ENCODE measurements at regions not wholly inside any gene's neighbourhood (a gene's known extent, or its start where the extent isn't known, plus 50 kb on each side); places are given as distances from the start of the nearest gene placed in this dataset.
"Not testable (repeated sequence)": the region's sequence is repeated elsewhere in the genome, so short reads cannot be mapped to it uniquely, and the experiment has no call there.

DNA sequence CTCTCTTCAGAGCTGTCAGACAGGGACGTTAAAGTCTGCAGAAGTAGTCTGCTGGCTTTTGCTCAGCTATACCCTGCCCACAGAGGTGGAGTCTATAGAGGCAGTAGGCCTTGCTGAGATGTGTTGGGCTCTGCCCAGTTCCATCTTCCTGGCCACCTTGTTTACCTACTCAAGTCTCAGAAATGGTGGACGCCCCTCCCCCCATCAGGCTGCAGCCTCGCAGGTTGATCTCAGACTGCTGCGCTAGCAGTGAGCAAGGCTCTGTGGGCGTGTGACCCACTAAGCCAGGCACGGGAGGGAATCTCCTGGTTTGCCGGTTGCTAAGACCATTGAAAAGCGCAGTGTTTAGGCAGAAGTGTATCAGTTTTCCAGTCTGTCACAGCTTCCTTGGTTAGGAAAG is 305.0 kb downstream of the BCKDHB start (continued):
- no peak for TF ChIP-seq SP1 (IDR thresholded peaks at IDR 0.05; ENCODE audit: low read depth, low read length)
- TF ChIP-seq SIX5 (IDR thresholded peaks at IDR 0.05; ENCODE audit: low read depth, low read length), result no peak

DNA sequence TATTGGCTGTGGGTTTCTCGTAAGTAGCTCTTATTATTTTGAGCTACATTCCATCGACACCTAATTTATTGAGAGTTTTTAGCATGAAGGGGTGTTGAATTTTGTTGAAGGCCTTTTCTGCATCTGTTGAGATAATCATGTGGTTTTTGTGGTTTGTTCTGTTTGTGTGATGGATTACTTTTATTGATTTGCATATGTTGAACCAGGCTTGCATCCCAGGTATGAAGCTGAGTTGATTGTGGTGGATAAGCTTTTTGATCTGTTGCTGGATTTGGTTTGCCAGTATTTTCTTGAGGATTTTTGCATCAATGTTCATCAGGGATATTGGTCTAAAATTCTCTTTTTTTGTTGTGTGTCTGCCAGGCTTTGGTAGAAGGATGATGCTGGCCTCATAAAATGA is 301.5 kb downstream of the BCKDHB start:
- H3K4me1 ChIP-seq (replicated peaks in 1 of 4; ENCODE audit: control insufficient read depth in 3 of 4, insufficient read depth in 4 of 4, low read length in 3 of 4); DNase-seq (ENCODE audit: low read depth in 1 of 2, low spot score in 2 of 2); H3K27ac ChIP-seq (ENCODE audit: low read depth, low read length); H3K4me2 ChIP-seq (ENCODE audit: insufficient read depth in 1 of 2, low read depth in 2 of 2, low read length in 2 of 2); H3K23ac ChIP-seq (ENCODE audit: insufficient read length); H3K18ac ChIP-seq (ENCODE audit: extremely low read depth, low read length); H4K91ac ChIP-seq (replicated peaks; ENCODE audit: insufficient read length, low read length); H3K79me2 ChIP-seq (ENCODE audit: control insufficient read depth in 1 of 2, insufficient read depth in 2 of 2, low read length in 2 of 2); H3K23me2 ChIP-seq (ENCODE audit: low read depth, low read length); CTCF ChIA-PET (ENCODE audit: partially characterized antibody); H2BK120ac ChIP-seq (replicated peaks; ENCODE audit: low read depth, low read length); H3K79me1 ChIP-seq (ENCODE audit: low read depth, low read length); H3K4me3 ChIP-seq (ENCODE audit: extremely low read depth in 1 of 4, insufficient read depth in 2 of 4, low read depth in 3 of 4, low read length in 4 of 4); H3K9me3 ChIP-seq (ENCODE audit: insufficient read depth in 2 of 2, low read depth in 1 of 2, low read length in 1 of 2); H3K36me3 ChIP-seq (ENCODE audit: control insufficient read depth in 2 of 4, insufficient read depth in 4 of 4, low read length in 3 of 4); H2BK5ac ChIP-seq (ENCODE audit: low read depth, low read length); H2AFZ ChIP-seq (ENCODE audit: low read length); H3K14ac ChIP-seq (ENCODE audit: insufficient read length); H2BK15ac ChIP-seq (ENCODE audit: low read length); FAIRE-seq; H3K4ac ChIP-seq (replicated peaks; ENCODE audit: insufficient read length, low read depth, low read length); POLR2A ChIA-PET (ENCODE audit: partially characterized antibody); H2BK20ac ChIP-seq (ENCODE audit: low read length); H4K5ac ChIP-seq (ENCODE audit: insufficient read length, low read depth, low read length); H2BK12ac ChIP-seq (ENCODE audit: low read depth, low read length); H4K8ac ChIP-seq (ENCODE audit: extremely low read depth, insufficient read depth, low read length); H3K27me3 ChIP-seq (replicated peaks in 1 of 4; ENCODE audit: control insufficient read depth in 3 of 4, extremely low read depth in 1 of 4, insufficient read depth in 3 of 4, low read length in 3 of 4); H4K20me1 ChIP-seq (replicated peaks in 1 of 2; ENCODE audit: control insufficient read depth in 1 of 2, insufficient read depth in 2 of 2, low read length in 2 of 2); H3K56ac ChIP-seq (replicated peaks; ENCODE audit: insufficient read length, low read depth, low read length); H2AK5ac ChIP-seq (ENCODE audit: low read depth, low read length); H3K9ac ChIP-seq (replicated peaks in 1 of 4; ENCODE audit: extremely low read depth in 1 of 4, low read depth in 3 of 4, low read length in 3 of 4): not testable (repeated sequence)
- WGBS, 2 experiments (ENCODE audit: extremely low coverage in 1 of 2, insufficient coverage in 1 of 2, insufficient read length in 1 of 2, insufficient replicate concordance in 2 of 2, low coverage in 1 of 2, low lambda C conversion rate in 2 of 2, missing lambda C conversion rate in 1 of 2), result 87% methylated on average over 2 of the region's 2 CpGs; no CpG with 5 or more reads in 1 of the 2 experiments

Measured in H1 (cell line).